ENCODE measurements at regions not wholly inside any gene's neighbourhood (a gene's known extent, or its start where the extent isn't known, plus 50 kb on each side); places are given as distances from the start of the nearest gene placed in this dataset.

DNA sequence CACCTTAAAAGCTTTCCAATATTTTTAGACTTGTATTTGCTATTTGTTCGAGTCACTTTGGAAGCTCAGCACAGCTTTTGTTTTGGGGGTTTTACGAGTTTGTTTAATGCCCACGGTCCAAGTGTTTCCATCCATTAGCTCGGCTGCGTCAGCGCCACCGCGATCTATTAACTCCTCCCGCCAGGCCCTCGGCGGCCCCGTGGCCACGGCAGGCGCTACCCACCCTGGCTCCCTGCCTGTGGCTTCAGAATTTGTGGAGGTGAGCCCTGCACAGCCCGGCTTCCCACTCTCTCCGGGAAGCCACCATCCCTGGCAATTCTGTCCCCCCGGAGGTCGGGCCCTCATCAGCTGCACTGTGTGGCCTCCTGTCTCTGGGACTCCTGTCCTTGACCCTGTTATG lies 648.5 kb downstream of the BRD1 start:
- TF ChIP-seq, protein P1, sequence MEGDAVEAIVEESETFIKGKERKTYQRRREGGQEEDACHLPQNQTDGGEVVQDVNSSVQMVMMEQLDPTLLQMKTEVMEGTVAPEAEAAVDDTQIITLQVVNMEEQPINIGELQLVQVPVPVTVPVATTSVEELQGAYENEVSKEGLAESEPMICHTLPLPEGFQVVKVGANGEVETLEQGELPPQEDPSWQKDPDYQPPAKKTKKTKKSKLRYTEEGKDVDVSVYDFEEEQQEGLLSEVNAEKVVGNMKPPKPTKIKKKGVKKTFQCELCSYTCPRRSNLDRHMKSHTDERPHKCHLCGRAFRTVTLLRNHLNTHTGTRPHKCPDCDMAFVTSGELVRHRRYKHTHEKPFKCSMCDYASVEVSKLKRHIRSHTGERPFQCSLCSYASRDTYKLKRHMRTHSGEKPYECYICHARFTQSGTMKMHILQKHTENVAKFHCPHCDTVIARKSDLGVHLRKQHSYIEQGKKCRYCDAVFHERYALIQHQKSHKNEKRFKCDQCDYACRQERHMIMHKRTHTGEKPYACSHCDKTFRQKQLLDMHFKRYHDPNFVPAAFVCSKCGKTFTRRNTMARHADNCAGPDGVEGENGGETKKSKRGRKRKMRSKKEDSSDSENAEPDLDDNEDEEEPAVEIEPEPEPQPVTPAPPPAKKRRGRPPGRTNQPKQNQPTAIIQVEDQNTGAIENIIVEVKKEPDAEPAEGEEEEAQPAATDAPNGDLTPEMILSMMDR (IDR thresholded peaks at IDR 0.05; ENCODE audit: control insufficient read depth, extremely low read depth, insufficient read depth): no peak
- no peak overlapping the region for H3K4me3 ChIP-seq (ENCODE audit: low read depth, low read length)
- no peak for DNase-seq (ENCODE audit: low read depth)

DNA sequence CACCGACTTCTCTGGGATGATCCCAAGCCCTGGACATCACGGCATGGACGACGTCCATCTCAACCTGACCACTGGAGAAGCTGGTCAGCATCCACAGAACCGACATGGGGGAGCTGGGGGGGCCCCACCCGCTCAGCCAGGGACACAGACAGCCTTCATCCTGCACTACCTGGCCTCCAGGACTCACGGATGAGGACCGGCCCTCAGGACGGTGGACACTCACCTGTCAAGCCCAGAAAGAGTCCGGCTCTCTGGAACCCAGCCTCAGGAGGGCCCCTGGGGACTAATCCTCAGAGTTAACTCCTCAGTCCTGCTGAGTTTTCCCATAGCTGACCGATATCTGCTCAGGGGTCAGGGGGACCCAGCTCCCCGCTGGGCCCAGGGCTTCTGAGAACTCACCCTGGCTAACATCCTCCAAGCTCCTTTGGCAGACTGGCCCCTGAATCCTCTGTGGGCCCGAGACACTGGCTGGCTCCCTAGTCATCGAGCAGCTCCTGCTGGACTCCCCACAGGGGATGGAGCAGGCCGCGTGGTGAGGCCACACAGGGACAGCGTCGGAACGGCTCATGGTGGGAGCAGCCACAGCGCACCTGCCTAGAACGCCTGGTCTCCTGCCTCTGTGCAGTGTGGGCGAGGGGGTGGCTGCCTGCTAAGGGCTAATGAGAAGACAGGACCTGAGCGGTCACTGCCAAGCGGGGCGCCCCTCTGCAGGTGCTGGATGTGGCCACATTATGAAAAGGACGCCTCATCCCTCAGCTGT lies 649.2 kb downstream of the BRD1 start:
- TF ChIP-seq, protein P1 (IDR thresholded peaks at IDR 0.05; ENCODE audit: control insufficient read depth, extremely low read depth, insufficient read depth): no peak
- no peak overlapping the region for H3K4me3 ChIP-seq (ENCODE audit: low read depth, low read length)
- no peak for DNase-seq (ENCODE audit: low read depth)

DNA sequence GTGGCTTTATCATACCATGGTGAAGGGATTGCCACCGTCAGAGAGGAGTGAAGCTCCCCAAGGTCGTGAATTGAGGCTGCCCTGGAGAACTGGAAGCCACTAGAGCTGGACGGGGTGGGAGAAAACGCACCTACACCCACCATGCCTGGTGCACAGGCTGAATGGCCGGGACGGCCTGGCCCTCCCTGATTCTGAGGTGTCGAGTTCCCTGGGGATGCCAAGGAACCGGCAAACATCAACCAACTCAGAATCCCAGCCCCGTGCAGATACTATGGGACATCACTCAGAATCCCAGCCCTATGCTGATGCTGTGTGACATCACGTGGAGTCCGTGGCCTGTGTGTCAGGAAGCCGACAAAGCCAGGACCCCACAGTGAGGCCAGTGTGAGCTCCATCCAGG lies 650.0 kb downstream of the BRD1 start:
- H3K4me3 ChIP-seq (ENCODE audit: low read depth, low read length): no peak overlapping the region
- DNase-seq (ENCODE audit: low read depth): no peak
- TF ChIP-seq, protein P1 (IDR thresholded peaks at IDR 0.05; ENCODE audit: control insufficient read depth, extremely low read depth, insufficient read depth): no peak

DNA sequence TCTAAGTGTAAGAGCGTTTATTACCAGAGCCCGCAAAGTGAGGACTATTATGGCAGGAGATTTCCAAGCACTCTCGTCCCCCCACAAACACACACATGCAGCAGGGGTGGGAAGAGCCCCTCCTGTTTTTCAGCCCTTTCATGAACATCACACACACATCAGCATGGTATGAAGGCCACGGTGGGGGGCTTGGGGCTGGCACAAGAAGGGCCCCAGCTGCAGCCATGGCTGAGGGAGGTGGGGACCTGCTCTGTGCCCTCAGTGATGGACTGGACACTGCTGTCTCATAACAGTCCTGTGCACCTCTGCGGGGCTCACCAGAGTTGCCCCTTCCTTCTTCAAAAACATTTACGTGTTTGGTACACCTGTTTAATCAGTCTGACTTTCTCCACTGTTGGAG lies 650.7 kb downstream of the BRD1 start:
- no peak for DNase-seq (ENCODE audit: low read depth)
- TF ChIP-seq, protein P1 (IDR thresholded peaks at IDR 0.05; ENCODE audit: control insufficient read depth, extremely low read depth, insufficient read depth): no peak
- H3K4me3 ChIP-seq (ENCODE audit: low read depth, low read length): no peak overlapping the region

DNA sequence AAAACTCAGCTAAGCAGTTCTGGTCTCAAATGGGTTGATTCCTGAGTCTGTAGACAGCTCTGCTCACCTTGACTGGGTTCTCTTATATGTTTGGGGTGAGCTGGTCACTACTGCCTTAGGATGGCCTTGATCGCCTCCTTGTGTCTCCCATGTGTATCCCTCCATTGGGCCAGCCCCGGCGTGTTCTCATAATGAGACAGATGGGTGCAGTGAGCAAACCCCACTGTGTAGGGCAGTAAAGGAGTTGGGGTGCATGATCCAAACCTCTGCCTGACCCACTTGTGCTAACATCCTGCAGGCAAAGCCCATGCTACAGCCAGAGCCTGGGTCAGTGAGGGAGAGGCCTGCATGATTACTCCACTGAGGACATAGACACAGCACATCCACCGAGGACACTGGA lies 657.6 kb downstream of the BRD1 start:
- TF ChIP-seq, protein P1 (IDR thresholded peaks at IDR 0.05; ENCODE audit: control insufficient read depth, extremely low read depth, insufficient read depth): no peak
- no peak for DNase-seq (ENCODE audit: low read depth)
- H3K4me3 ChIP-seq (ENCODE audit: low read depth, low read length): no peak overlapping the region

DNA sequence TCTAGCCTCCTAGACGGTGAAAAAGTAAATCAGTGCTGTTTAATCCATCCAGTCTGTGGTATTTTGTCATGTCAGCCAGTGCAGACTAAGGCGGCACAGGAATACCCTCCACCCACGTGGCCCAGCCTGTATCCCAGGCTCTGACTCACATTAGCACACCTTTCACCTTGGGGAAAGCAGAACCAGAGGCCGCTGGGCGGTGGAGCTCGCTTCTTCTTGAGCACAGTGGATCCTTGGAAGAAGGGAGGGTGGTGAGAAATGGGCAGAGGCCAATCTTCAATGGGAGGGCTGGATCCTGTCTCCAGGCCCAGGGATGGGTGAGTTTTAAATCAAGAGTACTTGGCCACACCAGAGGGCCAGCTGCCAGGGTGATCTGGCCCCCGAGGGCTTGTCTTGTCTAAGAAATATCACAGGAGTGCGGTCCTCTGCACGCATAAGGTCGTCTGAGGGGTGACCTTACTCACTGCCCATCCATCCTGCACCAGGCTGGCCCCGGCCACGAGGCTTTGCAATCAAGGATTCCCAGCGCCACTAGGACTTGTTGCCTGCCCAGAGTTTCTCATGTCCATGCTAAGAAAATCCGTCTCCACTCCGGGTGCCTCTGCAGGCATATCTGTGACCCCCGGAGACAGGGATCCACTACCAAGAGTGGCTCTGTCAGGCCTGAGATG lies 658.5 kb downstream of the BRD1 start:
- H3K4me3 ChIP-seq (ENCODE audit: low read depth, low read length): no peak overlapping the region
- DNase-seq (ENCODE audit: low read depth): no peak
- TF ChIP-seq, protein P1 (IDR thresholded peaks at IDR 0.05; ENCODE audit: control insufficient read depth, extremely low read depth, insufficient read depth): no peak
